NT2/D1 (cell line): ENCODE measurements at regions not wholly inside any gene's neighbourhood (a gene's known extent, or its start where the extent isn't known, plus 50 kb on each side); places are given as distances from the start of the nearest gene placed in this dataset.
"Not testable (repeated sequence)": the region's sequence is repeated elsewhere in the genome, so short reads cannot be mapped to it uniquely, and the experiment has no call there.

Source experiments
- DNase-seq: peaks from one replicate; pipeline ENCODE4 v3.0.0-alpha.2; 2011; ENCODE audit warnings: low read depth, low spot score
- H3K27me3 ChIP-seq: 2 replicates; pipeline ENCODE4 v1.6.0; 2011; ENCODE audit warnings: mild to moderate bottlenecking; ENCODE audit not compliant: insufficient read length, insufficient read depth
- H3K36me3 ChIP-seq: 2 replicates; pipeline ENCODE4 v1.6.1; 2011; ENCODE audit warnings: mild to moderate bottlenecking, low read length, mixed read lengths; ENCODE audit not compliant: insufficient read depth, insufficient read length
- H3K4me1 ChIP-seq: 2 replicates; pipeline ENCODE4 v1.5.1; 2011; ENCODE audit not compliant: insufficient read depth, insufficient read length
- H3K4me3 ChIP-seq: 2 replicates; pipeline ENCODE4 v1.5.1; 2011; ENCODE audit warnings: low read depth; ENCODE audit not compliant: insufficient read length
- H3K9ac ChIP-seq: 2 replicates; pipeline ENCODE4 v1.6.0; 2011; ENCODE audit warnings: low read depth; ENCODE audit not compliant: insufficient read length
- H3K9me3 ChIP-seq: 2 replicates; pipeline ENCODE4 v1.5.1; 2011; ENCODE audit warnings: mild to moderate bottlenecking, low read length; ENCODE audit not compliant: insufficient read depth
- SUZ12 ChIP-seq: IDR thresholded peaks from 2 replicates; pipeline ENCODE4 v1.6.1; 2011; ENCODE audit not compliant: insufficient read length, insufficient read depth; ENCODE audit errors: extremely low read depth
- YY1 ChIP-seq: IDR thresholded peaks from 2 replicates; pipeline ENCODE4 v1.6.1; 2011; ENCODE audit not compliant: insufficient read length, insufficient read depth
- ZNF274 ChIP-seq: IDR thresholded peaks from 2 replicates; pipeline ENCODE4 v1.6.1; 2011; ENCODE audit warnings: mild to moderate bottlenecking, low read depth, low read length

DNA sequence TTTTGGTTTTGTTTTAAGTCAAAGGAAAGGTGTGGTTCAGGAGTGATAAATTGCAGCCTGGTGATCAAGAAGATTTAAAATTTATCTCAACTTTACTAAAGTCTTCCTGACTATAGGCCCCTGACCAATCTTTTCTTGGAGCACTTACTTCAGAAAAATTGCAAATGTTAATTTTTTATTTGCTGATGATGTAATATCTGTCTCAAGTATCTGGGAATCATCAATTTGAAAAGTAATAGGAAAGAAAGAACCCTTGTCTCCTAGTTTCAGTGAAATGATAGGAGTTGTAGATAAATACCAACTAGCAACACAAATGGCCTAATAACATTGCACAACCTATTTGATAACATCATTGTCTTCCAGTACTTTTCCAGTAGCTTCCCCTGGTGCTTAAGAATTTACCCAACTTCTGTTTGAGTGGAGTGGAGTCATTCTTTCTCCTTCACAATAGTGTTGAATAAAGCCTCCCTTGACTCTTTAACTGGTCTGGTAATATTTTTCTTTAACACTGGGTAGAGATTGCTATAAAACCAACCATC is 648.3 kb upstream of the ADGRB3 start:
- TF ChIP-seq YY1 = no peak
- DNase-seq = no peak
- Histone ChIP-seq H3K36me3 (no peaks in the 10 kb centered on the region), H3K4me3 (no peak overlapping the region), H3K9me3 (no peaks in the 10 kb centered on the region), H3K4me1 (no peaks in the 10 kb centered on the region), H3K27me3 (no peaks in the 10 kb centered on the region), H3K9ac (no peak overlapping the region)

DNA sequence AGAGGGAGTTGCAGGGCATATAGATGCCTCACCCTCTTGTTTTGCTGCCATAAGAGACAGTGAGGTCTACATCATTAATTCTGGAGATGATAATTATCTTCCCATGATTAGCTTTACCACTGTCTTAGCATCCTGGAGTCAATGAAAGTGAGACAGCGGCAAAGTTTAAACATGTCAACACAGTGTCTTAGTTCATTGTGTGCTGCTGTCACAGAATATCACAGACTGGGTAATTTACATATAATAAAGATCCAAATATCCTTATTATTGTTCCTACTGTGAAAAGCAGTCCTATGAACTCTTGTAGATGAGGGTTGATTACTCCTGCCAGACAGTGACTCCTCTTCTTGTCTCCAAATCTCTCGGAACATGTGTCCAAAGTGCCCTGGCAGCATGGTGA is 658.6 kb upstream of the ADGRB3 start:
- no peak overlapping the region for H3K9ac ChIP-seq
- no peaks in the 10 kb centered on the region for H3K9me3 ChIP-seq
- no peak overlapping the region for H3K4me3 ChIP-seq
- H3K4me1 ChIP-seq = no peaks in the 10 kb centered on the region
- TF ChIP-seq YY1 (no peak), SUZ12 (no peak), ZNF274 (no peak)
- no peaks in the 10 kb centered on the region for H3K36me3 ChIP-seq
- no peaks in the 10 kb centered on the region for H3K27me3 ChIP-seq
- no peak for DNase-seq

GRCh38 chr6:67974931-67975330 is 660.2 kb upstream of the ADGRB3 start:
- H3K4me1 ChIP-seq = no peaks in the 10 kb centered on the region
- no peak for TF ChIP-seq YY1
- no peak for TF ChIP-seq ZNF274
- no peak for TF ChIP-seq SUZ12
- H3K4me3 ChIP-seq = no peak overlapping the region
- DNase-seq = no peak
- H3K36me3 ChIP-seq = no peaks in the 10 kb centered on the region
- H3K9me3 ChIP-seq = no peaks in the 10 kb centered on the region
- no peaks in the 10 kb centered on the region for H3K27me3 ChIP-seq
- no peak overlapping the region for H3K9ac ChIP-seq

GRCh38 chr6:67971812-67972211 is 663.3 kb upstream of the ADGRB3 start:
- no peaks in the 10 kb centered on the region for H3K27me3 ChIP-seq
- no peak overlapping the region for H3K4me3 ChIP-seq
- TF ChIP-seq YY1 (no peak), ZNF274 (no peak), SUZ12 (no peak)
- H3K9me3 ChIP-seq = no peaks in the 10 kb centered on the region
- no peaks in the 10 kb centered on the region for H3K4me1 ChIP-seq
- DNase-seq = no peak
- no peaks in the 10 kb centered on the region for H3K36me3 ChIP-seq
- no peak overlapping the region for H3K9ac ChIP-seq

GRCh38 chr6:67966830-67967229 is 668.3 kb upstream of the ADGRB3 start:
- no peaks in the 10 kb centered on the region for H3K4me1 ChIP-seq
- no peaks in the 10 kb centered on the region for H3K36me3 ChIP-seq
- no peak for DNase-seq
- no peaks in the 10 kb centered on the region for H3K9me3 ChIP-seq
- no peak overlapping the region for H3K9ac ChIP-seq
- H3K27me3 ChIP-seq = no peaks in the 10 kb centered on the region
- no peak overlapping the region for H3K4me3 ChIP-seq
- no peak for TF ChIP-seq ZNF274
- TF ChIP-seq YY1 = no peak
- no peak for TF ChIP-seq SUZ12

- no peak overlapping the region for H3K4me3 ChIP-seq
- H3K9ac ChIP-seq = no peak overlapping the region
- H3K36me3 ChIP-seq = no peaks in the 10 kb centered on the region
- no peaks in the 10 kb centered on the region for H3K4me1 ChIP-seq
- H3K27me3 ChIP-seq = no peaks in the 10 kb centered on the region
- peaks cover 13% of the 10 kb centered on the region for H3K9me3 ChIP-seq
- TF ChIP-seq ZNF274 (no peak), SUZ12 (no peak), YY1 (no peak)
- DNase-seq = no peak
Measured at GRCh38 chr6:67956352-67956751, 678.7 kb upstream of the ADGRB3 start.

- Histone ChIP-seq H3K4me3 (no peak overlapping the region), H3K9me3 (peaks cover 13% of the 10 kb centered on the region), H3K36me3 (no peaks in the 10 kb centered on the region), H3K27me3 (no peaks in the 10 kb centered on the region), H3K9ac (no peak overlapping the region), H3K4me1 (no peaks in the 10 kb centered on the region)
- no peak for DNase-seq
- TF ChIP-seq YY1 = no peak
- TF ChIP-seq SUZ12 = no peak
- no peak for TF ChIP-seq ZNF274
Measured at GRCh38 chr6:67952948-67953347, 682.1 kb upstream of the ADGRB3 start.

- no peaks in the 10 kb centered on the region for H3K36me3 ChIP-seq
- H3K4me3 ChIP-seq = no peak overlapping the region
- TF ChIP-seq SUZ12 = no peak
- TF ChIP-seq YY1 = no peak
- no peak for TF ChIP-seq ZNF274
- H3K9ac ChIP-seq = no peak overlapping the region
- DNase-seq = no peak
- no peaks in the 10 kb centered on the region for H3K4me1 ChIP-seq
- H3K27me3 ChIP-seq = no peaks in the 10 kb centered on the region
- H3K9me3 ChIP-seq = peaks cover 13% of the 10 kb centered on the region
Measured at GRCh38 chr6:67952121-67952520, 683.0 kb upstream of the ADGRB3 start.

DNA sequence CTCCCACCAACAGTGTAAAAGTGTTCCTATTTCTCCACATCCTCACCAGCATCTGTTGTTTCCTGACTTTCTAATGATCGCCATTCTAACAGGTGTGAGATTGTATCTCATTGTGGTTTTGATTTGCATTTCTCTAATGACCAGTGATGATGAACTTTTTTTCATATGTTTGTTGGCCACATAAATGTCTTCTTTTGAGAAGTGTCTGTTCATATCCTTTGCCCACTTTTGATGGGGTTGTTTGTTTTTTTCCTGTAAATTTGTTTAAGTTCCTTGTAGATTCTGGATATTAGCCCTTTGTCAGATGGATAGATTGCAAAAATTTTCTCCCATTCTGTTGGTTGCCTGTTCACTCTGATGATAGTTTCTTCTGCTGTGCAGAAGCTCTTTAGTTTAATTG is 687.3 kb upstream of the ADGRB3 start:
- not testable (repeated sequence) for H3K27me3 ChIP-seq, H3K9ac ChIP-seq

More for the DNA sequence above, 687.3 kb upstream of the ADGRB3 start:
- not testable (repeated sequence) for DNase-seq, H3K4me1 ChIP-seq, H3K9me3 ChIP-seq, H3K4me3 ChIP-seq, H3K36me3 ChIP-seq
